ENCODE measurements at regions not wholly inside any gene's neighbourhood (a gene's known extent, or its start where the extent isn't known, plus 50 kb on each side); places are given as distances from the start of the nearest gene placed in this dataset.

- H3K4me3 ChIP-seq (ENCODE audit: low read length, poor library complexity, severe bottlenecking), result no peak overlapping the region
- no peak overlapping the region for H2AFZ ChIP-seq (ENCODE audit: low read length)
- TF ChIP-seq EZH2phosphoT487 (IDR thresholded peaks at IDR 0.05; ENCODE audit: borderline replicate concordance) (no peak), CTCF (conservative IDR thresholded peaks at IDR 0.05; ENCODE audit: low read length) (no peak)
- no peaks in the 10 kb centered on the region for H3K9me3 ChIP-seq (ENCODE audit: insufficient read depth, low read depth, low read length)
- no peaks in the 10 kb centered on the region for H3K4me1 ChIP-seq (ENCODE audit: insufficient read depth, low read length, poor library complexity, severe bottlenecking)
- H3K9me2 ChIP-seq (replicated peaks; ENCODE audit: low read depth, low read length), result no peaks in the 10 kb centered on the region
- no peaks in the 10 kb centered on the region for H3K79me2 ChIP-seq (ENCODE audit: insufficient read depth, low read length)
- H3K27me3 ChIP-seq (ENCODE audit: insufficient read depth, low read length, poor library complexity, severe bottlenecking), result no peaks in the 10 kb centered on the region
- H3F3A ChIP-seq (ENCODE audit: low read depth), result no peaks in the 10 kb centered on the region
- H3K36me3 ChIP-seq (ENCODE audit: insufficient read depth, low read length), result no peaks in the 10 kb centered on the region
- no peak overlapping the region for H3K4me2 ChIP-seq (ENCODE audit: low read depth, low read length, poor library complexity, severe bottlenecking)
- no peak overlapping the region for H3K9ac ChIP-seq (ENCODE audit: low read depth, low read length, poor library complexity, severe bottlenecking)
- no peaks in the 10 kb centered on the region for H4K20me1 ChIP-seq (ENCODE audit: insufficient read depth, low read length, poor library complexity, severe bottlenecking)
Measured at GRCh38 chr2:204357286-204357685, 188.0 kb upstream of the PARD3B start.

- no peak for TF ChIP-seq EZH2phosphoT487 (IDR thresholded peaks at IDR 0.05; ENCODE audit: borderline replicate concordance)
- TF ChIP-seq CTCF (conservative IDR thresholded peaks at IDR 0.05; ENCODE audit: low read length), result no peak
- no peaks in the 10 kb centered on the region for H3K9me2 ChIP-seq (replicated peaks; ENCODE audit: low read depth, low read length)
- no peaks in the 10 kb centered on the region for H3K9me3 ChIP-seq (ENCODE audit: insufficient read depth, low read depth, low read length)
- no peak overlapping the region for H3K4me3 ChIP-seq (ENCODE audit: low read length, poor library complexity, severe bottlenecking)
- H3K27me3 ChIP-seq (ENCODE audit: insufficient read depth, low read length, poor library complexity, severe bottlenecking), result no peaks in the 10 kb centered on the region
- H4K20me1 ChIP-seq (ENCODE audit: insufficient read depth, low read length, poor library complexity, severe bottlenecking), result no peaks in the 10 kb centered on the region
- no peaks in the 10 kb centered on the region for H3K36me3 ChIP-seq (ENCODE audit: insufficient read depth, low read length)
- no peak overlapping the region for H2AFZ ChIP-seq (ENCODE audit: low read length)
- no peak overlapping the region for H3K4me2 ChIP-seq (ENCODE audit: low read depth, low read length, poor library complexity, severe bottlenecking)
- H3K79me2 ChIP-seq (ENCODE audit: insufficient read depth, low read length), result no peaks in the 10 kb centered on the region
- H3K9ac ChIP-seq (ENCODE audit: low read depth, low read length, poor library complexity, severe bottlenecking), result no peak overlapping the region
- H3F3A ChIP-seq (ENCODE audit: low read depth), result no peaks in the 10 kb centered on the region
- no peaks in the 10 kb centered on the region for H3K4me1 ChIP-seq (ENCODE audit: insufficient read depth, low read length, poor library complexity, severe bottlenecking)
Measured at GRCh38 chr2:204359076-204359475, 186.2 kb upstream of the PARD3B start.

- Histone ChIP-seq H3K4me1 (ENCODE audit: insufficient read depth, low read length, poor library complexity, severe bottlenecking) (no peaks in the 10 kb centered on the region), H3K4me2 (ENCODE audit: low read depth, low read length, poor library complexity, severe bottlenecking) (no peak overlapping the region), H4K20me1 (ENCODE audit: insufficient read depth, low read length, poor library complexity, severe bottlenecking) (no peaks in the 10 kb centered on the region), H3K27me3 (ENCODE audit: insufficient read depth, low read length, poor library complexity, severe bottlenecking) (no peaks in the 10 kb centered on the region), H2AFZ (ENCODE audit: low read length) (no peak overlapping the region), H3K79me2 (ENCODE audit: insufficient read depth, low read length) (no peaks in the 10 kb centered on the region), H3K4me3 (ENCODE audit: low read length, poor library complexity, severe bottlenecking) (no peak overlapping the region), H3K9ac (ENCODE audit: low read depth, low read length, poor library complexity, severe bottlenecking) (no peak overlapping the region), H3K9me3 (ENCODE audit: insufficient read depth, low read depth, low read length) (no peaks in the 10 kb centered on the region), H3K36me3 (ENCODE audit: insufficient read depth, low read length) (no peaks in the 10 kb centered on the region), H3K9me2 (replicated peaks; ENCODE audit: low read depth, low read length) (no peaks in the 10 kb centered on the region), H3F3A (ENCODE audit: low read depth) (no peaks in the 10 kb centered on the region)
- TF ChIP-seq CTCF (conservative IDR thresholded peaks at IDR 0.05; ENCODE audit: low read length) (no peak), EZH2phosphoT487 (IDR thresholded peaks at IDR 0.05; ENCODE audit: borderline replicate concordance) (no peak)
Measured at GRCh38 chr2:204360218-204361007, 184.9 kb upstream of the PARD3B start.
